NB4 (cell line): ENCODE measurements at regions not wholly inside any gene's neighbourhood (a gene's known extent, or its start where the extent isn't known, plus 50 kb on each side); places are given as distances from the start of the nearest gene placed in this dataset.
"Not testable (repeated sequence)": the region's sequence is repeated elsewhere in the genome, so short reads cannot be mapped to it uniquely, and the experiment has no call there.

ENCODE experiments used
- DNase-seq: peaks from one replicate; pipeline ENCODE4 v3.0.0; 2010; ENCODE audit warnings: low read depth
- H3K4me3 ChIP-seq: one replicate; pipeline ENCODE4 v1.5.1; 2011; ENCODE audit warnings: mild to moderate bottlenecking, low read depth, low read length, moderate library complexity
- MYC ChIP-seq: IDR thresholded peaks from 2 replicates; pipeline ENCODE4 v1.6.1; 2011; ENCODE audit warnings: low read depth, low read length
- POLR2A ChIP-seq: IDR thresholded peaks from 2 replicates; pipeline ENCODE4 v1.6.1; 2011; ENCODE audit warnings: mild to moderate bottlenecking; ENCODE audit not compliant: insufficient read length; ENCODE audit errors: extremely low read depth
- TF ChIP-seq, protein P1 (sequence below): IDR thresholded peaks from 2 replicates; pipeline ENCODE4 v1.6.1; 2011; ENCODE audit warnings: low read depth, low read length
- TF ChIP-seq, protein P2 (sequence below): IDR thresholded peaks from one replicate; pipeline ENCODE4 v1.5.1; 2012; ENCODE audit warnings: low read depth, low read length

- TF ChIP-seq POLR2A (no peak), MYC (no peak)
- TF ChIP-seq, protein P1, sequence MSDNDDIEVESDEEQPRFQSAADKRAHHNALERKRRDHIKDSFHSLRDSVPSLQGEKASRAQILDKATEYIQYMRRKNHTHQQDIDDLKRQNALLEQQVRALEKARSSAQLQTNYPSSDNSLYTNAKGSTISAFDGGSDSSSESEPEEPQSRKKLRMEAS = no peak
- TF ChIP-seq, protein P2, sequence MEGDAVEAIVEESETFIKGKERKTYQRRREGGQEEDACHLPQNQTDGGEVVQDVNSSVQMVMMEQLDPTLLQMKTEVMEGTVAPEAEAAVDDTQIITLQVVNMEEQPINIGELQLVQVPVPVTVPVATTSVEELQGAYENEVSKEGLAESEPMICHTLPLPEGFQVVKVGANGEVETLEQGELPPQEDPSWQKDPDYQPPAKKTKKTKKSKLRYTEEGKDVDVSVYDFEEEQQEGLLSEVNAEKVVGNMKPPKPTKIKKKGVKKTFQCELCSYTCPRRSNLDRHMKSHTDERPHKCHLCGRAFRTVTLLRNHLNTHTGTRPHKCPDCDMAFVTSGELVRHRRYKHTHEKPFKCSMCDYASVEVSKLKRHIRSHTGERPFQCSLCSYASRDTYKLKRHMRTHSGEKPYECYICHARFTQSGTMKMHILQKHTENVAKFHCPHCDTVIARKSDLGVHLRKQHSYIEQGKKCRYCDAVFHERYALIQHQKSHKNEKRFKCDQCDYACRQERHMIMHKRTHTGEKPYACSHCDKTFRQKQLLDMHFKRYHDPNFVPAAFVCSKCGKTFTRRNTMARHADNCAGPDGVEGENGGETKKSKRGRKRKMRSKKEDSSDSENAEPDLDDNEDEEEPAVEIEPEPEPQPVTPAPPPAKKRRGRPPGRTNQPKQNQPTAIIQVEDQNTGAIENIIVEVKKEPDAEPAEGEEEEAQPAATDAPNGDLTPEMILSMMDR = no peak
- H3K4me3 ChIP-seq = no peak overlapping the region
- DNase-seq = no peak
These were observed 148.0 kb upstream of the NPY2R start for GRCh38 chr4:155060419-155060818.

GRCh38 chr4:155060873-155061272 is 147.6 kb upstream of the NPY2R start:
- TF ChIP-seq, protein P1 = no peak
- no peak for TF ChIP-seq MYC
- TF ChIP-seq, protein P2 = no peak
- no peak for TF ChIP-seq POLR2A
- no peak overlapping the region for H3K4me3 ChIP-seq
- DNase-seq = no peak

DNA sequence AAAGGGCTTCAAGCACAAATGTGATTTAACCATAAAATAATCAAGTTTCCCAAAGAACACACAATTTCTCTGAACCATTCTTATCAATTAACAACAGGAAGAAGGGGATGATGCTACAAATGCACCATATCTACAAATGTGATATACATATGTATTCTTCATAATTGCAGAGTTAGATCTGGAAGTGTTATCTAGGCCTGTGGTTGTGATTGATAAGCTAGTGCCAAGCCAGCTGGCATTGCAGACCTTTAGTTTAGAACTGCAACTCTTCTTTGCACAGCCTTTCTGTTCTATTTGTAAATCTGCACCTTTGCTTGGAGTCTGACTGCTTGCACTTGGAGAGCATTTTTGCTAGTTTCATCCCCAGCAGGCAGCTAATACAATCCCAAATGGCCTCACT is 145.5 kb upstream of the NPY2R start:
- no peak for DNase-seq
- no peak overlapping the region for H3K4me3 ChIP-seq
- TF ChIP-seq POLR2A = no peak
- TF ChIP-seq, protein P1 = no peak
- TF ChIP-seq, protein P2 = no peak
- TF ChIP-seq MYC = no peak

DNA sequence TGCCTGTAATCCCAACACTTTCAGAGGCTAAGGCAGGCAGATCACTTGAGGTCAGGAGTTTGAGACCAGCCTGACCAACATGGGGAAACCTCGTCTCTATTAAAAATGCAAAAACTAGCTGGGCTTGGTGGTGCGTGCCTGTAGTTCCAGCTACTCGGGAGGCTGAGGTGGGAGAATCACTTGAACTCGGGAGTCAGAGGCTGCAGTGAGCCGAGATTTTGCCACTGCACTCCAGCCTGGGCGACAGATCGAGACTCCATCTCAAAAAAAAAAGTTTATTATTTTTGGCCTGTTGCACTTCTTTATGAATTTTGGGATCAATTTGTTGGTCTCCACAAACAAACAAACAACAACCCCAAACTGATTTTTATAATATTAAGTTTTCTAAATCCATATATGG is 143.5 kb upstream of the NPY2R start:
- DNase-seq, H3K4me3 ChIP-seq: not testable (repeated sequence)

DNA sequence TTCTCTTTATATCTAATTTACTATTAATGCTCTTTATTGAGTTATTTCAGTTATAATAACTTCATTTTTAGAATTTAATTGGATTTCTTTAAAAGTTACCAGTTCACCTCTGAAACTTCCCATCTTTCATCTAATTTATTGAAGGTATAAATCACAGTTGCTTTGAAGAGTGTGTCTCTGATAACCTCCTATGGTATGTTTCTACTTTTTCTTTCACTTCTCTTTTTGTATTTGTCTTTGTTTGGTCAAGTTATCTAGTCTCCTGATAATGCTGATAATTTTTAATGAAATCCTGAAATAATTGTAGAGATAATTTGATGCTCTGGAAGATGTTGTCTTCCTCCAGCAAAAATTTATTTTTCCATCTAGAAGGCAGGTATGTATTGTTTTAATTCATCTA is 141.6 kb upstream of the NPY2R start:
- TF ChIP-seq, protein P1 = no peak
- TF ChIP-seq POLR2A (no peak), MYC (no peak)
- TF ChIP-seq, protein P2 = no peak
- DNase-seq = no peak
- H3K4me3 ChIP-seq = no peak overlapping the region

DNA sequence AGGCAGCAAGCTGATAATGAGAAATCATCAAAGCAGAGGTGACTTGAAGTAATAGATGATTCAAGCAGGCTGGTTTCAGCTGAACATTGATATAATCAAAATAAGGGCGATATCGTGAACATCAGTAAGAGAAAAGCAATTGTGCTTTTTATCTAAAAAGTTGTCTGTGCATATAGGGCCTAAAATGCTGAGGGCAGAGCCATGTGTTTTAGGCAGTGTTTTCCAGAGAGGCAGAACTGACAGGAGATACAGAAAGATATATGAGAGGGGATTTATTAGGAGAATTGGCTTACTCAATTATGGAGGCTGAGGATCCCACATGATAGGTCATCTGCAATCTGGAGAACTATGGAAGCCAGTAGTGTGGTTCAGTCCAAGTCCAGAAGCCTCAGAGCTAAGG is 136.5 kb upstream of the NPY2R start:
- DNase-seq = no peak
- H3K4me3 ChIP-seq = no peak overlapping the region
- TF ChIP-seq POLR2A (no peak), MYC (no peak)
- TF ChIP-seq, protein P1 = no peak
- TF ChIP-seq, protein P2 = no peak
